ENCODE measurements at regions not wholly inside any gene's neighbourhood (a gene's known extent, or its start where the extent isn't known, plus 50 kb on each side); places are given as distances from the start of the nearest gene placed in this dataset.

DNA sequence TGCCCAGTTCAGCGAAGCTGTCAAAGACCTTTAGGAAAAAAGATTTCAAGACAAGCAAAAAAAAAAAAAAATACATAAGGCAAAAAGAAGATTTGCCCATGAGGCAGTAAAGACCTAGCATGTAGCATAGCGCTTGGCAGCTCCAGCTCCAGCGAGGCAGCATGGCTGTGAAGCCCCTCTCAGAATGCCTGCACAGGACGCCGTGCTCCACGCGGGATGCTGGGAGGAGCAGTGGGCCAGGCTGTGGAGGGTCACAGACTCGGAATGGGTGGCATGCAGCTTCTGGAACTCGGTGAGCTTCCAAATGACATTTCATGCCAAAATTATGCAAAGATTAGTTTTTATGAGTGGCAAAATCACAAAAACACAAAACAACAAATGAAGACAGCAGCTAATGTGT is 267.3 kb downstream of the ZNF516 start:
- no peak for DNase-seq
- Histone ChIP-seq H3K9me3 (no peaks in the 10 kb centered on the region), H3K4me1 (no peaks in the 10 kb centered on the region), H3K4me3 (no peak overlapping the region), H3K27me3 (no peaks in the 10 kb centered on the region), H3K36me3 (no peaks in the 10 kb centered on the region), H3K27ac (no peak overlapping the region)
- no peak for ATAC-seq
- TF ChIP-seq, protein P1, sequence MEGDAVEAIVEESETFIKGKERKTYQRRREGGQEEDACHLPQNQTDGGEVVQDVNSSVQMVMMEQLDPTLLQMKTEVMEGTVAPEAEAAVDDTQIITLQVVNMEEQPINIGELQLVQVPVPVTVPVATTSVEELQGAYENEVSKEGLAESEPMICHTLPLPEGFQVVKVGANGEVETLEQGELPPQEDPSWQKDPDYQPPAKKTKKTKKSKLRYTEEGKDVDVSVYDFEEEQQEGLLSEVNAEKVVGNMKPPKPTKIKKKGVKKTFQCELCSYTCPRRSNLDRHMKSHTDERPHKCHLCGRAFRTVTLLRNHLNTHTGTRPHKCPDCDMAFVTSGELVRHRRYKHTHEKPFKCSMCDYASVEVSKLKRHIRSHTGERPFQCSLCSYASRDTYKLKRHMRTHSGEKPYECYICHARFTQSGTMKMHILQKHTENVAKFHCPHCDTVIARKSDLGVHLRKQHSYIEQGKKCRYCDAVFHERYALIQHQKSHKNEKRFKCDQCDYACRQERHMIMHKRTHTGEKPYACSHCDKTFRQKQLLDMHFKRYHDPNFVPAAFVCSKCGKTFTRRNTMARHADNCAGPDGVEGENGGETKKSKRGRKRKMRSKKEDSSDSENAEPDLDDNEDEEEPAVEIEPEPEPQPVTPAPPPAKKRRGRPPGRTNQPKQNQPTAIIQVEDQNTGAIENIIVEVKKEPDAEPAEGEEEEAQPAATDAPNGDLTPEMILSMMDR (IDR thresholded peaks at IDR 0.05 in 4 of 5, conservative IDR thresholded peaks at IDR 0.05 in 1 of 5) = no peak
- no peak for TF ChIP-seq POLR2A (IDR thresholded peaks at IDR 0.05)
- in situ Hi-C loops (cut with MboI; ENCODE audit: low sequenced_read_pairs in 4 of 4) (no loop called here), intact Hi-C loops (cut with DNase I; ENCODE audit: low total_unique reads) (no loop called here)

DNA sequence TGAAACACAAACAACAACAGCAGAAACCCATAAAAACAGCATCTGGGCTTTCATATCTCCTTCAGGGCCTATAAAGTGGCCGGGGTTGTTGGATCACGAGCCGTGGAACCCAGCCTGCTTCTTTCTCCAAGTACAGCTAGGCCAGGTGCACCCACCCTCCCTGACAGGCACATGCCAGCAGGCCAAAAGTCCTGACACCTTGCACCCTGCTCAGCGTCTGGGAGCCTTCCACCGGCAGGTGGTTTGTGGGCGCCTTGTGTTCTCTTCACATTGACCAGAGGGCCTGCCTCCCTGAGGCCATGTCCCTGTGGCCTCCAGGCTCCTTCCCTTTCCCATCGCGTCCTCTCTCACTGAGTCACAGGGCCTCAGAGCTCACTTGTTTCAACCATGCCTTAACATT is 271.6 kb downstream of the ZNF516 start:
- no peaks in the 10 kb centered on the region for H3K9me3 ChIP-seq
- no peak overlapping the region for H3K4me3 ChIP-seq
- no peak for ATAC-seq
- no peaks in the 10 kb centered on the region for H3K4me1 ChIP-seq
- no peak overlapping the region for H3K27ac ChIP-seq
- intact Hi-C loops (cut with DNase I; ENCODE audit: low total_unique reads) (no loop called here), in situ Hi-C loops (cut with MboI; ENCODE audit: low sequenced_read_pairs in 4 of 4) (no loop called here)
- TF ChIP-seq, protein P1 (IDR thresholded peaks at IDR 0.05 in 4 of 5, conservative IDR thresholded peaks at IDR 0.05 in 1 of 5) = no peak
- TF ChIP-seq POLR2A (IDR thresholded peaks at IDR 0.05) = no peak
- no peaks in the 10 kb centered on the region for H3K36me3 ChIP-seq
- no peak for DNase-seq
- H3K27me3 ChIP-seq = no peaks in the 10 kb centered on the region

DNA sequence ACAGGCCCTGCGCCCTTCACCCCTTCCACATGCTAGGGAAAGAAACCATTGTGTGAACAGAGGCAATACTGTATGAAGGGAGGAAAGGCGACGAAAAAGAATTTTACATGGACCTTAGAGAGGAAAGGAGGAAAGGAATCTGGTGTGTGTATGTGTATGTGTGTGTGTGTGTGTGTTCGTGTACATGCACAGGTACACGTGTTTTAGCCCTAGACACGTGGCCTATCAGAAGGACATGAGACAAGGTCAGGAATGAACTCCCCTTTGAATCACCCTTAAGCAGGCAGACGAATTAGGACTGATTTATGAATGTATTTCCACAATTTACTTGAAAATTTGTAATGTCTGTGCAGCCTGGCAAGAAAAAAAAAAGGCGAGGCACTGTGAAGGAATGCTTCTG is 276.0 kb downstream of the ZNF516 start:
- TF ChIP-seq POLR2A (IDR thresholded peaks at IDR 0.05) = no peak
- TF ChIP-seq, protein P1 (IDR thresholded peaks at IDR 0.05 in 4 of 5, conservative IDR thresholded peaks at IDR 0.05 in 1 of 5) = no peak
- intact Hi-C loops (cut with DNase I; ENCODE audit: low total_unique reads) (no loop called here), in situ Hi-C loops (cut with MboI; ENCODE audit: low sequenced_read_pairs in 4 of 4) (no loop called here)
- Histone ChIP-seq H3K36me3 (no peaks in the 10 kb centered on the region), H3K9me3 (no peaks in the 10 kb centered on the region), H3K4me1 (no peaks in the 10 kb centered on the region), H3K27me3 (no peaks in the 10 kb centered on the region), H3K27ac (no peak overlapping the region), H3K4me3 (no peak overlapping the region)
- no peak for DNase-seq
- ATAC-seq = no peak

DNA sequence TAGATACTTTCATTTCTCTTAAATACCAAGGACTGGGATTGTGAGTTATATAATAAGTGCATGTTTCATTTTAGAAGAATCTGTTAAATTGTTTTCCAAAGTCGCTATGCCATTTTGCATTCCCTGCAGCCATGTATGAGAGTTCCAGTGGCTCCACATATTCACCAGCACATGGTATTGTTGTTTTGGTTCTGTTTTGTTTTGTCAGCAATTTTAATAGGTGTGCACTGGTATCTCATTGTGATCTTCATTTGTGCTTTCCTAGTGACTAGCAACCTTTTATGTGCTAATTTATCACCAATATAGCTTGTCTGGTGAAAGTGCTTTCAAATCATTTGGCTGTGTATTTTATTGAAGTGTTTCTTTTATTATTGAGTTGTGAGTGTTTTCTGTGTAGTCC is 278.9 kb downstream of the ZNF516 start:
- ATAC-seq = no peak
- in situ Hi-C loops (cut with MboI; ENCODE audit: low sequenced_read_pairs in 4 of 4) = no loop called here

DNA sequence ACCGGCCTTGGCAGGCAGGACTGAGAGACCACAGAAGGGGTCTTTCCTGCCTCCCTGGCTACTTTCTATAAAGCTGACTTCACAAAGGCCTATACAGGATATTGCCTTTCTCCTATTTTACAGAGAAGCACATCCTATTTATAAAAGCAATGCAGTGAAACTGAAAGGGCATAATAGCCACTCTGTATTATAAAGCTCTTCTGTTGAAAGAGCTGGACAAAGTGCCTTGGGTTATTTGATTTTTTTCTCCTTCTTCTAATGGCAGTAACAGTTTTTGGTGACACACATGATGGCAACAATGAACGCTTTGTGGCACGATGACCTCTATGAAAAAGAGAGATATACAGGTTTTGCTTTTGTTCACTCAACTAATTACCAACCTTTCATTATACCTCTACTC is 281.1 kb downstream of the ZNF516 start:
- H3K27me3 ChIP-seq = no peaks in the 10 kb centered on the region
- DNase-seq (no peak), ATAC-seq (no peak)
- in situ Hi-C loops (cut with MboI; ENCODE audit: low sequenced_read_pairs in 4 of 4) = no loop called here
- intact Hi-C loops (cut with DNase I; ENCODE audit: low total_unique reads) = no loop called here
- H3K9me3 ChIP-seq = no peaks in the 10 kb centered on the region
- no peaks in the 10 kb centered on the region for H3K36me3 ChIP-seq
- no peak overlapping the region for H3K4me3 ChIP-seq
- TF ChIP-seq POLR2A (IDR thresholded peaks at IDR 0.05) = no peak
- TF ChIP-seq, protein P1 (IDR thresholded peaks at IDR 0.05 in 4 of 5, conservative IDR thresholded peaks at IDR 0.05 in 1 of 5) = no peak
- no peak overlapping the region for H3K27ac ChIP-seq
- no peaks in the 10 kb centered on the region for H3K4me1 ChIP-seq

More for the DNA sequence above, 278.9 kb downstream of the ZNF516 start:
- no peaks in the 10 kb centered on the region for H3K4me1 ChIP-seq
- no peak overlapping the region for H3K4me3 ChIP-seq
- no peaks in the 10 kb centered on the region for H3K9me3 ChIP-seq
- DNase-seq = no peak
- no peak overlapping the region for H3K27ac ChIP-seq
- H3K36me3 ChIP-seq = no peaks in the 10 kb centered on the region
- no peaks in the 10 kb centered on the region for H3K27me3 ChIP-seq
- TF ChIP-seq, protein P1 (IDR thresholded peaks at IDR 0.05 in 4 of 5, conservative IDR thresholded peaks at IDR 0.05 in 1 of 5) = no peak
- no peak for TF ChIP-seq POLR2A (IDR thresholded peaks at IDR 0.05)
- intact Hi-C loops (cut with DNase I; ENCODE audit: low total_unique reads) = no loop called here
